Omental fat pad (tissue), 3 donors: ENCODE measurements at regions not wholly inside any gene's neighbourhood (a gene's known extent, or its start where the extent isn't known, plus 50 kb on each side); places are given as distances from the start of the nearest gene placed in this dataset.

ENCODE experiments used
- ATAC-seq: fragments of 150-250 bp; one replicate; pipeline ENCODE4 v1.9.1; 2016; ENCODE audit warnings: mild to moderate bottlenecking, moderate library complexity; ENCODE audit not compliant: low FRiP score
- DNase-seq: peaks from one replicate; pipeline ENCODE4 v3.0.0-alpha.2; 2019; ENCODE audit warnings: low spot score
- TF ChIP-seq, protein P1 (sequence below), 3 donors: fragments of 450-650 bp; IDR thresholded peaks; one replicate each; pipeline ENCODE4 v1.5.1; 2016 to 2017; ENCODE audit warnings: antibody characterized with exemption in 3 of 3, mild to moderate bottlenecking in 3 of 3, moderate library complexity in 2 of 3

DNA sequence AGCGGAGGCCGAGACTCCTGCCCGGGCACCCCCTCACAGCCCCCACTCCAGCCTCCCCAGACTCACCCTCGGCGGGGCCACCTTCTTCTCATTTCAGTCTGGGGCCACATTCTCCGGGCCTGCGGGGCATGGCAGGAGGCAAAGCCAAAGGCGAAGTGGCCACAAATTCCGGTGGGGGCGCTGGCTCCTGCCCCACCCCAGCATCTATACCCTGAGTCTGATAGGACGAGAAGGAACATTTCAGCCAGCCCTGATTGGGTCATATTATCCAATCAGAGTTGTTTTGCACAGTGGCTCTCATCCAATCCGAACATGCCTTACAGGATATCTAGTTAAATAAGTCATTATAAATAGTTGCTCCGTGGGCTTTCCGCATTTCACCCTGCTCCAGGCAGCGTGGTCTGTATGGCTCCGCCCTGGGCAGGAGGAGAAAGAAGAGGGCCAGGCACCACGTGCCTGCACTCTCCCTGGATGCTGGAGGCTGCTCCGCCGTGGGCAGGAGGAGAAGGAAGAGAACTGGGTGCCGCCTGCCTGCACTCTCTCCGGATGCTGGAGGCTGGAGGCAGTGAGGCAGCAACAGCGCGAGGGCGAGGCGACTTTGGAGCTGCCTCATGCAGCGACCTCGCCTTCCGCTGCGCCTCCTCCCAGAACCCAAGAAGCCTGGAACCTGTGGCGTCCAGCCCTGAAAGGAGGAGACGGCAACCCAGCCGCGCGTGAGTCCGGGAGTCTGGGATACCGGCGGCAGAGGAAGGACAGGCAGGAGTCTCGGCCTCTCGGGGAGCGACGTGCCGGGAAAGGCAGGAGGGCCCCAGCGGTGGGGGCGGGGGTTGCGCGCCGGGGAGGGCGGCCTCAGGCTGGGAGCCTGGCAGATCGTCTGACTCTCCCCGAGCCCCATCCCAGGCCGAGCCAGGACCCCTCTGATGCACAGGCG is 162.9 kb downstream of the ZNF33B start:
- DNase-seq, result no peak

DNA sequence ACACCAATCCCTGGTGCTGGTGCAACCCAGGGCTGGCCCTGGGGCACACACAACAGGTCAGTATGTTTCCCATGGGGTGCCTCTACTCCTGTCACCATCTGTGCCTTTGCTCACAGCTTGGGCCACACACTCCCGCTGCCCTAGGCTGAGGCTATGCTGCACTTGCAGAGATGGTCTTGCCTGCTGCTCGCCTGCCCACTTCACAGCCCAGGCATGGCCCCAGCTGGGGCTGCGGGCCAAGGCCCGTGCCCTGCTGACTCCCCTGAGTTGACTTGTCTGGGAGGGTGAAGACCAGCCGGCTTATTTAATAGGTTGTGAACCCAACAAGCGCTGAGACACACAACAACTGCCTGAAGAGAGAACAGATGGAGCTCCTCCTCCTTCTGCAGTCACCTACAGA is 184.1 kb downstream of the ZNF33B start:
- DNase-seq, result no peak
- ATAC-seq, result no peak
- TF ChIP-seq, protein P1, sequence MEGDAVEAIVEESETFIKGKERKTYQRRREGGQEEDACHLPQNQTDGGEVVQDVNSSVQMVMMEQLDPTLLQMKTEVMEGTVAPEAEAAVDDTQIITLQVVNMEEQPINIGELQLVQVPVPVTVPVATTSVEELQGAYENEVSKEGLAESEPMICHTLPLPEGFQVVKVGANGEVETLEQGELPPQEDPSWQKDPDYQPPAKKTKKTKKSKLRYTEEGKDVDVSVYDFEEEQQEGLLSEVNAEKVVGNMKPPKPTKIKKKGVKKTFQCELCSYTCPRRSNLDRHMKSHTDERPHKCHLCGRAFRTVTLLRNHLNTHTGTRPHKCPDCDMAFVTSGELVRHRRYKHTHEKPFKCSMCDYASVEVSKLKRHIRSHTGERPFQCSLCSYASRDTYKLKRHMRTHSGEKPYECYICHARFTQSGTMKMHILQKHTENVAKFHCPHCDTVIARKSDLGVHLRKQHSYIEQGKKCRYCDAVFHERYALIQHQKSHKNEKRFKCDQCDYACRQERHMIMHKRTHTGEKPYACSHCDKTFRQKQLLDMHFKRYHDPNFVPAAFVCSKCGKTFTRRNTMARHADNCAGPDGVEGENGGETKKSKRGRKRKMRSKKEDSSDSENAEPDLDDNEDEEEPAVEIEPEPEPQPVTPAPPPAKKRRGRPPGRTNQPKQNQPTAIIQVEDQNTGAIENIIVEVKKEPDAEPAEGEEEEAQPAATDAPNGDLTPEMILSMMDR (IDR thresholded peaks at IDR 0.05), result no peak

More for the DNA sequence above, 162.9 kb downstream of the ZNF33B start:
- TF ChIP-seq, protein P1 (IDR thresholded peaks at IDR 0.05), result no peak
- no peak for ATAC-seq

DNA sequence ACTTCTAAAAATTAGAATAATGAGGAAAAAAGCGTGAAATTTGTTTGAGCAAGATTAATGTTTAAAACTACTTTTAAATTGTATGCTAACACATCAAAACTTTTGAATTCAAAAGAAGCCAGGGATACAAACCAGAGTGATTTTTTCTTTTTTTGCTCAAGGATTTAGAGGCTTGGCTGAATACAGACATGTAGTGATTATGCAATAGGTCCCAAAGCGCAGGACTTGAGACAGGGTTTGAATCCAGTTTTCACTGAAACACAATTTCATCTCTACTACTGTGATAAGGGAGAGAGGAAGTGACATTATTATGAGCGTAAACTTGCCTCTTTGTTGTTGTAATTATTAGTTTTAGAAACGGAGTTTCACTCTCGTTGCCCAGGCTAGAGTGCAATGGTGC is 207.3 kb downstream of the ZNF33B start:
- no peak for ATAC-seq
- TF ChIP-seq, protein P1 (IDR thresholded peaks at IDR 0.05), result no peak

DNA sequence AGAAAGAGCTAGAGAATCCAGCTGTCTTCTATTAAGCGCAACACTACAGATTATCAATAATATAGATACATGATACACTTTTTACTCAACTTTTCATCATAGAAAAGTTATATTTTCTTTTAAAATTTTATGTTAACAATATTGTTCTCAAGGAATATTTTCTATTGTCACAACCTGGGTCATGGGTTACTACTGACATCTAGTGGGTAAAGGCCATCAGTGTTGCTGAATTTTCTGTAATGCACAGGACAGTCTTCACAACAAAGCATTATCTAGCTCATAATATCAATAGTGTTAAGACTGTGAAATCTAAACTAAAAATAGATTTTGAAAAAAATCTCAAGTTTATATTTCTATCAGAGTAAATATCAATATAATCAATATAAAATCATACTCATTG is 209.8 kb downstream of the ZNF33B start:
- ATAC-seq (no peak), DNase-seq (no peak)
- TF ChIP-seq, protein P1 (IDR thresholded peaks at IDR 0.05), result no peak

More for the DNA sequence above, 207.3 kb downstream of the ZNF33B start:
- no peak for DNase-seq

DNA sequence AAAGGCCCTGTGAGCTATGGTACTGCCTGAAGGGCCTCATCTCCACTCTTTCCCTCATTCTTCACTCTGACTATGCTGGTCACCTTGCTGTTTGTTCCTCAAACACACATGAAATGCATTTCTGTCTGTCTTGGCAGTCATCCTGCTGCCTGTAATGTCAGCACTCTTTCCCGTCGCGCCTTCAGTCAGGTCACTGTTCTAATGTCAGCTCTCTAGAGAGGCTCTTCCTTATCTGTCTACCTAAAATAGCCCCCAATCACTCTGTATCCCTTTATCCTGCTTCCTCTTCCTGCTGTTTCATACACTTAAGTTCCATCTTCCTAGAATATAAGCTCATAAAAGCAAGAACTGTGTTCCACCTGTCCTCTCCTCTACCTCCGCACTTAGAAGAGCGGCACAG is 215.5 kb downstream of the ZNF33B start:
- no peak for ATAC-seq

DNA sequence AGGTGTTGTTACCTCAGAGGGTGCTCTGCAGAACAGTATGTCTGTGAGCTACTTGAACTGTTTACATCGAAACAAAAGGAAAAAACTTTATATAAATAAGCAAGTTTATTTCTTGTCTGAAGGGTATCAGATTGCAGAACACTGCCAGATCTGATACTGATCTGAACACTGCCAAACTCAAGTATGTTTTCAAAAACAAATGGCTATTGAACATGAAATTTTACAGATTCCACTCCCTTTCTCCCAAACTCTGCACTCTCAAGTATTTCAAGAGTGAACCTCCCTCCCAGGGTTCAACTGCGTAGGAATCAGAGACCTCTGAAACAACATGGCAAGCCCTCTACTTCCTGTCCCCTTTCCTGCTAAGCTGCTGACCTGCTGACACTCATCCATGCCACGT is 216.6 kb downstream of the ZNF33B start:
- DNase-seq (no peak), ATAC-seq (no peak)
- TF ChIP-seq, protein P1 (IDR thresholded peaks at IDR 0.05), result no peak

More for the DNA sequence above, 215.5 kb downstream of the ZNF33B start:
- no peak for DNase-seq
- TF ChIP-seq, protein P1 (IDR thresholded peaks at IDR 0.05), result no peak

DNA sequence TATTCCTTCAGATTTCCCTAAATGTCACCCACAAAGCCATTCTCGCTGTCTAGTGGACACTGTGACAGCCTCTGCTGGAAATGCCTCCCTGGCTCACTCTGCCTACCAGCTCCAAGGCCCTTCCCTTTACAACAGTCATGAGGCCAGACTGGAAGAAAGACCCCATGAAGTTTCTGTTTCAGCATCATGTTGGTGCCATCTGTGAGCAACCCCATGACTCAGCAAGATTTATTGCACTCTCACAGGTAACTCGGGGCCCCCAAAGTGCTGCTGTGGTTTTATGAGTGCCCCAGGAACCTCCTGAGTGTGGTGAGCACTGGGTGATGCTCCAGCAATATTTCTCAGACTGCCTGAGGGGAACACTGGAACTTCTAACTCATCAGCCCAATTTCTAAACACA is 218.6 kb downstream of the ZNF33B start:
- DNase-seq, result no peak
- ATAC-seq, result no peak
- TF ChIP-seq, protein P1 (IDR thresholded peaks at IDR 0.05), result no peak
